ENCODE measurements at regions not wholly inside any gene's neighbourhood (a gene's known extent, or its start where the extent isn't known, plus 50 kb on each side); places are given as distances from the start of the nearest gene placed in this dataset.

DNA sequence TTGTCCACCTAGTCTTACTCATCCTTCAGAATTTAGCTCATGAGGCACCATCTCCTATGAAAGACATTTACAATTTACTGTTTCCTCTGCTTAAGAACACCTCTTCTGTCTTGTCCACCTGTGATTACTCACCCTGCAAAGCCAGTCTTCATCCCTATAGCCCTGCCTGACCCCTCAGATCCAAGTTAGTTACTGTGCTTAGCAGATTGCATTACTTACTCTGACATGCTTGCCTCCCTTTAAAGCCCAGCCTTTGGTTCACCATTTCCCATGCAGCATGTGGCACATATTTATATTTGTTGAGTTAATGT, 60.9 kb upstream of the VCAM1 start:
- TF ChIP-seq, protein P1, sequence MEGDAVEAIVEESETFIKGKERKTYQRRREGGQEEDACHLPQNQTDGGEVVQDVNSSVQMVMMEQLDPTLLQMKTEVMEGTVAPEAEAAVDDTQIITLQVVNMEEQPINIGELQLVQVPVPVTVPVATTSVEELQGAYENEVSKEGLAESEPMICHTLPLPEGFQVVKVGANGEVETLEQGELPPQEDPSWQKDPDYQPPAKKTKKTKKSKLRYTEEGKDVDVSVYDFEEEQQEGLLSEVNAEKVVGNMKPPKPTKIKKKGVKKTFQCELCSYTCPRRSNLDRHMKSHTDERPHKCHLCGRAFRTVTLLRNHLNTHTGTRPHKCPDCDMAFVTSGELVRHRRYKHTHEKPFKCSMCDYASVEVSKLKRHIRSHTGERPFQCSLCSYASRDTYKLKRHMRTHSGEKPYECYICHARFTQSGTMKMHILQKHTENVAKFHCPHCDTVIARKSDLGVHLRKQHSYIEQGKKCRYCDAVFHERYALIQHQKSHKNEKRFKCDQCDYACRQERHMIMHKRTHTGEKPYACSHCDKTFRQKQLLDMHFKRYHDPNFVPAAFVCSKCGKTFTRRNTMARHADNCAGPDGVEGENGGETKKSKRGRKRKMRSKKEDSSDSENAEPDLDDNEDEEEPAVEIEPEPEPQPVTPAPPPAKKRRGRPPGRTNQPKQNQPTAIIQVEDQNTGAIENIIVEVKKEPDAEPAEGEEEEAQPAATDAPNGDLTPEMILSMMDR (conservative IDR thresholded peaks at IDR 0.05; ENCODE audit: low read depth, low read length): no peak
- no peak for TF ChIP-seq EZH2 (IDR thresholded peaks at IDR 0.05; ENCODE audit: borderline replicate concordance, low read depth, low read length, poor library complexity, severe bottlenecking)
